Gastrocnemius medialis (tissue), 4 donors: ENCODE measurements at regions not wholly inside any gene's neighbourhood (a gene's known extent, or its start where the extent isn't known, plus 50 kb on each side); places are given as distances from the start of the nearest gene placed in this dataset.

Source experiments
- ATAC-seq, 2 donors: fragments of 150-250 bp; one replicate each; pipeline ENCODE4 v1.9.1; 2016
- DNase-seq, 2 donors: peaks; one replicate each; pipeline ENCODE4 v3.0.0-alpha.2; 2019
- H3K27ac ChIP-seq, 4 donors: fragments of 200-600 bp; sonication (generic); 1 replicate in 1 of 4; 2 replicates in 3 of 4; pipeline ENCODE4 v1.5.1; 2016 to 2018; ENCODE audit warnings: mild to moderate bottlenecking in 2 of 4, moderate library complexity in 1 of 4
- H3K27me3 ChIP-seq, 3 donors: fragments of 200-600 bp; sonication (generic) in 2 of 3; 1 replicate in 1 of 3; 2 replicates in 2 of 3; pipeline versions ENCODE4 v1.5.1 to v1.6.0; 2016 to 2019; ENCODE audit warnings: mild to moderate bottlenecking in 1 of 3, moderate library complexity in 1 of 3
- H3K36me3 ChIP-seq, 2 donors: fragments of 200-600 bp; sonication (generic) in 1 of 2; one replicate each; pipeline ENCODE4 v1.5.1; 2017 to 2018
- H3K4me1 ChIP-seq, 2 donors: fragments of 200-600 bp; sonication (generic) in 1 of 2; one replicate each; pipeline ENCODE4 v1.5.1; 2016 to 2017; ENCODE audit warnings: mild to moderate bottlenecking in 2 of 2
- H3K4me3 ChIP-seq, 4 donors: fragments of 200-600 bp; sonication (generic) in 3 of 4; 1 replicate in 1 of 4; 2 replicates in 3 of 4; pipeline ENCODE4 v1.5.1; 2016 to 2019; ENCODE audit warnings: mild to moderate bottlenecking in 2 of 4
- H3K9me3 ChIP-seq, 3 donors: fragments of 200-600 bp; sonication (generic) in 2 of 3; 1 replicate in 1 of 3; 2 replicates in 2 of 3; pipeline ENCODE4 v1.5.1; 2016 to 2019
- CTCF ChIP-seq, 5 experiments: fragments of 450-650 bp in 3 of 5; fragments of 200-600 bp in 2 of 5; sonication (generic) in 2 of 5; IDR thresholded peaks in 4 of 5; conservative IDR thresholded peaks in 1 of 5; 1 replicate in 4 of 5; 2 replicates in 1 of 5; pipeline ENCODE4 v1.5.1; 2016 to 2019; ENCODE audit warnings: antibody characterized with exemption in 5 of 5, mild to moderate bottlenecking in 3 of 5, moderate library complexity in 3 of 5
- POLR2A ChIP-seq, 2 donors: fragments of 450-650 bp; IDR thresholded peaks; one replicate each; pipeline ENCODE4 v1.6.1; 2017; ENCODE audit warnings: antibody characterized with exemption in 2 of 2, mild to moderate bottlenecking in 2 of 2, moderate library complexity in 2 of 2
- in situ Hi-C, 4 donors: fragments of 200-750 bp; cut with MboI; loops; one replicate each; pipeline versions ENCODE4 v1.15.0 to v1.8.0; 2017; ENCODE audit warnings: low sequenced_read_pairs in 4 of 4
- intact Hi-C: fragments of 100-400 bp; cut with DNase I; formaldehyde crosslinking; loops from one replicate; pipeline ENCODE4 v1.15.1; 2023; ENCODE audit warnings: low total_unique reads

DNA sequence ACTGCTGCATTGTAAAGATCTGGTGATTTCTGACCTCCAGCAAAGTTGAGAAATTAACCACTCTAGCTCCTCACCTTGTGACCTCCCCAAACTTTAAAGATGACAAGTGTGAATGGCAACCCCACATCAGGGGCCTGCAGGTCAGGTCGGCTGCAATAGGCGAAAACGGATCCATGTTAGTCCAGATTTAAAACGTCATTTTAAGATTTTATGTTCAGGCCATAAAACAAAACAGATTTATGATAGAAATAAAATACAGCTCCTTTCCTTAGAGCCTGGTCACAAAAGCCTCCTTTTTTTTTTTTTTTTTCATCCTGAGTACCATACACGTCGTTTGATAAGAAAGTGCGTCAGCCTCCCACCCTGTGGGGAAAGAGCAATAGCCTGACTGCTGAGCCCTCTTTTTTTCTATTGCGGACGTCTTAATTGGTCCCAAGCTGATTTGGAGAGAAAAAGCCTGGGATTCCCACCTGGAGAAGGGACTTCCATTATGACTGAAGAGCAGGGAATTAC is 519.2 kb upstream of the NOX3 start:
- intact Hi-C loops = no loop called here
- in situ Hi-C loops = no loop called here
- ATAC-seq = no peak

DNA sequence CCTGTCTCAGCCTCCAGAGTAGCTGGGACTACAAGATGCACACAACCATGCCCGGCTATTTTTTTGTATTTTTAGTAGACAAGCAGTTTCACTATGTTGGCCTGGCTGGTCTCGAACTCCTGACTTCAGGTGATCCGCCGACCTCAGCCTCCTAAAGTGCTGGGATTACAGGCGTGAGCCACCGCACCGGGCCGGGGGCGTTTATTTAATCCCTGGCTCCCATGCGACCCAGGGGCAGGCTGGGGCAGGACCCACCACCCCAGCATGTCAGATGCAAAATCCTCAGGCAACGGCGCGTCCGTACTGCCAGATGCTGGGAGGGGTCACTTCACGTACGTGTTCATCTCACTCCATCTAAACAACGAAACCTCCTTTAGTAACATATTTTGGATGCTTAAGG is 518.7 kb upstream of the NOX3 start:
- Histone ChIP-seq H3K4me3 (no peak overlapping the region), H3K27me3 (no peaks in the 10 kb centered on the region), H3K27ac (no peak overlapping the region), H3K9me3 (no peaks in the 10 kb centered on the region), H3K4me1 (no peaks in the 10 kb centered on the region), H3K36me3 (no peaks in the 10 kb centered on the region)
- no peak for DNase-seq
- no peak for TF ChIP-seq CTCF (IDR thresholded peaks at IDR 0.05 in 4 of 5, conservative IDR thresholded peaks at IDR 0.05 in 1 of 5)
- TF ChIP-seq POLR2A (IDR thresholded peaks at IDR 0.05) = no peak
- intact Hi-C loops = no loop called here
- ATAC-seq = no peak
- in situ Hi-C loops = no loop called here

More for the DNA sequence above, 519.2 kb upstream of the NOX3 start:
- no peak overlapping the region for H3K4me3 ChIP-seq
- no peaks in the 10 kb centered on the region for H3K36me3 ChIP-seq
- H3K27ac ChIP-seq = no peak overlapping the region
- DNase-seq = no peak
- H3K9me3 ChIP-seq = no peaks in the 10 kb centered on the region
- no peak for TF ChIP-seq POLR2A (IDR thresholded peaks at IDR 0.05)
- no peaks in the 10 kb centered on the region for H3K27me3 ChIP-seq
- H3K4me1 ChIP-seq = no peaks in the 10 kb centered on the region

DNA sequence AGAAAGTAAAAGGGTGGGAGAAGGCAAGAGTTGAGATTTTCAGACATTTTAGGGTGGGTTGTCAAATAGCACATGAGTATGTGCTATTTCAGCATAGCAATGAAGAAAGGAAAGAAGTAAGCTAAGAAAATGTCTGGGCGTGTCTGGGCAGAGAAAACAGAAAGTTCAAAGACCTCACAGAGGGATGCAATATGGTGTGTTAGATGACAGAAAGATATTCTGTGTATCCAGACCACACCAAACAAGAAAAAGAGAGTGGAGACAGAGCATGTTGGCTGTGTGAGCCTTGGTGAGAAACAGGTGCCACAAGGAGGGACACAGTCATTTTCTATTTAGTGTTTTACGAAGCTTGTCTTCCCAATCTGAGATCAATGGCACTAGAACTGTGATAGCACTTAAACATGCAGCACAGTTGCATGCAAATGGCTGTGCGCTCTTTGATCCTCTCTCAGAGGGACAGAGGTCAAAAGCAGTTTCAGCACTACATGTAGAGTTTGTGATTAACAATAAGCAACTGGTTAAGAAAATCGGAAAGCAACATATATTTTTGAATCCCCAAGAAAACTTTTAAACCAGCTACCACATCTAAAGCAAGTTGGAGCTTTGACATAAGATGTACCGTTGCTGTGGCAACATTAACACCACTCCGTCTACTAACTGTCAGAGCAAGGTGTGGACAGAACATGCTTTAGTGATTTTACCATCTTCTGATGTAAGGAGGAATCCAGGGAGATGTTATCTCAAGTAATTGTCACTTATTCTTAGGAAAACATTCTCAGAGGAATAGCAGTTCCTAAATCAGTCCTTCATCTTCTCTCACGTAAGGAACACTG is 515.5 kb upstream of the NOX3 start:
- H3K36me3 ChIP-seq = no peaks in the 10 kb centered on the region
- H3K27me3 ChIP-seq = no peaks in the 10 kb centered on the region
- intact Hi-C loops = no loop called here
- ATAC-seq (no peak), DNase-seq (no peak)
- no peak for TF ChIP-seq POLR2A (IDR thresholded peaks at IDR 0.05)
- TF ChIP-seq CTCF (IDR thresholded peaks at IDR 0.05 in 4 of 5, conservative IDR thresholded peaks at IDR 0.05 in 1 of 5) = no peak
- H3K27ac ChIP-seq = no peak overlapping the region
- in situ Hi-C loops = no loop called here
- H3K9me3 ChIP-seq = no peaks in the 10 kb centered on the region
- no peak overlapping the region for H3K4me3 ChIP-seq
- no peaks in the 10 kb centered on the region for H3K4me1 ChIP-seq

GRCh38 chr6:155970472-155970871 is 514.8 kb upstream of the NOX3 start:
- ATAC-seq = no peak
- Histone ChIP-seq H3K36me3 (no peaks in the 10 kb centered on the region), H3K4me1 (no peaks in the 10 kb centered on the region), H3K9me3 (no peaks in the 10 kb centered on the region), H3K27ac (no peak overlapping the region), H3K4me3 (no peak overlapping the region), H3K27me3 (no peaks in the 10 kb centered on the region)
- no peak for TF ChIP-seq POLR2A (IDR thresholded peaks at IDR 0.05)
- no peak for DNase-seq
- in situ Hi-C loops (no loop called here), intact Hi-C loops (no loop called here)

DNA sequence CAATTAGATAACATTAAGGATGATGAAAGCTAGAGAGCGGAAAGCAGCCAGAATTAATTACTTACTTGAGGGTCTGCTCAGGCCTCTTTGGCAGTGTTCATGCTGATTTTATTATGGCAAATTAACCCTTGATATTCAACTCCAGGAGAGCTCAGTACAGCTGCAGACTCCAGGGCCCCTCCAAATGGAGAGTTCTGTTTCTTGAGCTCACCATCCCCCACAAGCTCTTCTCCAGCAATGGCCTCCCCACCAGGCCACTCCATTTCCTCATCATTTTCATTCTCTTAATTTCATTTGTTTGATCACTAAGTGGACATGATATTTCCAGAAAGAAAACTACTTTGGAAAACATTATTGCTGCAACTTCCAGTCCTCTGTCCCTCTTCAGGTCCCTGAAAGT is 513.3 kb upstream of the NOX3 start:
- H3K36me3 ChIP-seq = no peaks in the 10 kb centered on the region
- in situ Hi-C loops = no loop called here
- H3K4me1 ChIP-seq = no peaks in the 10 kb centered on the region
- no peak overlapping the region for H3K4me3 ChIP-seq
- ATAC-seq (no peak), DNase-seq (no peak)
- no peak overlapping the region for H3K27ac ChIP-seq
- intact Hi-C loops = no loop called here
- no peak for TF ChIP-seq POLR2A (IDR thresholded peaks at IDR 0.05)
- no peak for TF ChIP-seq CTCF (IDR thresholded peaks at IDR 0.05 in 4 of 5, conservative IDR thresholded peaks at IDR 0.05 in 1 of 5)
- H3K9me3 ChIP-seq = no peaks in the 10 kb centered on the region
- no peaks in the 10 kb centered on the region for H3K27me3 ChIP-seq
